Hepatocyte (in vitro differentiated cells): ENCODE measurements at regions not wholly inside any gene's neighbourhood (a gene's known extent, or its start where the extent isn't known, plus 50 kb on each side); places are given as distances from the start of the nearest gene placed in this dataset.
A peak's percentile ranks its signal among the peaks of the same experiment; 100 is the strongest.

Experiments
- DNase-seq: peaks from one replicate; pipeline ENCODE4 v3.0.0-alpha.2; 2016; ENCODE audit warnings: low spot score
- H2AFZ ChIP-seq: fragments of 200-600 bp; sonication (generic); 2 replicates; pipeline ENCODE4 v1.6.0; 2016; ENCODE audit warnings: antibody characterized with exemption, mild to moderate bottlenecking
- H3K27ac ChIP-seq: fragments of 200-600 bp; sonication (generic); 2 replicates; pipeline ENCODE4 v1.5.1; 2016; ENCODE audit warnings: mild to moderate bottlenecking
- H3K27me3 ChIP-seq: fragments of 200-600 bp; sonication (generic); 2 replicates; pipeline ENCODE4 v1.6.1; 2016
- H3K36me3 ChIP-seq: fragments of 200-600 bp; sonication (generic); replicated peaks from 2 replicates; pipeline ENCODE4 v1.5.1; 2016; ENCODE audit warnings: low read depth; ENCODE audit not compliant: insufficient read depth
- H3K4me1 ChIP-seq: fragments of 200-600 bp; sonication (generic); 2 replicates; pipeline ENCODE4 v1.5.1; 2016; ENCODE audit warnings: mild to moderate bottlenecking, moderate library complexity; ENCODE audit not compliant: insufficient read depth
- H3K4me2 ChIP-seq: fragments of 200-600 bp; sonication (generic); 2 replicates; pipeline ENCODE4 v1.6.0; 2016
- H3K4me3 ChIP-seq: fragments of 200-600 bp; sonication (generic); 2 replicates; pipeline ENCODE4 v1.5.1; 2016; ENCODE audit warnings: mild to moderate bottlenecking
- H3K79me2 ChIP-seq: fragments of 200-600 bp; sonication (generic); 2 replicates; pipeline ENCODE4 v1.6.0; 2017; ENCODE audit warnings: mild to moderate bottlenecking
- H3K9me2 ChIP-seq: fragments of 200-600 bp; sonication (generic); replicated peaks from 2 replicates; pipeline ENCODE4 v1.6.0; 2017; ENCODE audit warnings: mild to moderate bottlenecking; ENCODE audit not compliant: insufficient read depth
- H3K9me3 ChIP-seq: fragments of 200-600 bp; sonication (generic); 2 replicates; pipeline ENCODE4 v1.5.1; 2016; ENCODE audit warnings: low read depth, mild to moderate bottlenecking
- H4K20me1 ChIP-seq: fragments of 200-600 bp; sonication (generic); 2 replicates; pipeline ENCODE4 v1.6.0; 2016; ENCODE audit warnings: mild to moderate bottlenecking; ENCODE audit not compliant: insufficient read depth, poor library complexity, severe bottlenecking
- EZH2 ChIP-seq: fragments of 200-600 bp; sonication (generic); IDR thresholded peaks from 2 replicates; pipeline ENCODE4 v1.6.1; 2016; ENCODE audit warnings: antibody characterized with exemption, mild to moderate bottlenecking, borderline replicate concordance
- EZH2phosphoT487 ChIP-seq: fragments of 200-600 bp; sonication (generic); IDR thresholded peaks from one replicate; pipeline ENCODE4 v1.6.1; 2018; ENCODE audit warnings: antibody characterized with exemption, mild to moderate bottlenecking, low read depth, moderate library complexity; ENCODE audit not compliant: unreplicated experiment, severe bottlenecking
- WGBS: methylation state at CpG from one replicate; pipeline ENCODE4 v1.1.6; 2016; ENCODE audit warnings: low lambda C conversion rate; ENCODE audit errors: missing lambda C conversion rate; 5-methylcytosine and 5-hydroxymethylcytosine counted together
- TF ChIP-seq, protein P1 (sequence below): fragments of 200-600 bp; sonication (generic); IDR thresholded peaks from 2 replicates; pipeline ENCODE4 v1.5.1; 2016; ENCODE audit warnings: antibody characterized with exemption, mild to moderate bottlenecking; ENCODE audit not compliant: poor library complexity

DNA sequence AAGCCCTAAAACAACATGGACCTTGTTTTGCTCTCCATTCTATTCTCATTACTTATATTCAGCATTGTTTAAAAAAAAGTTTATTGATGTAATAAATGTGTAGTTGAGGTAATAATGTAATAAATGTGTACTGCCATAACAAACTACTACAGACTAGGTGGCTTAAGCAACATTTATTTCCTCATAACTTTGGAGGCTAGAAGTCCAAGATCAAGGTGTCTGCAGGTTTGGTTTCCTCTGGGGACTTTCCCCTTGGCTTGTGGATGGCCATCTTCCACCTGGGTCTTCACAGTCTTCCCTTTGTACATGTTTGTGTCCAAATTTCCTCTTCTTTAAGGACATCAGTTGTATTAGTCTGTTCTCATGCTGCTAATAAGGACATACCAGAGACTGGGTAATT, 93.1 kb downstream of the LMO4 start:
- H3K4me3 ChIP-seq = no peak overlapping the region
- no peaks in the 10 kb centered on the region for H3K9me3 ChIP-seq
- no peak for DNase-seq
- H4K20me1 ChIP-seq = no peaks in the 10 kb centered on the region
- no peak overlapping the region for H3K27ac ChIP-seq
- no peak overlapping the region for H3K4me2 ChIP-seq
- no peaks in the 10 kb centered on the region for H3K27me3 ChIP-seq
- H3K36me3 ChIP-seq = no peaks in the 10 kb centered on the region
- TF ChIP-seq EZH2 = no peak
- TF ChIP-seq EZH2phosphoT487 = no peak
- TF ChIP-seq, protein P1, sequence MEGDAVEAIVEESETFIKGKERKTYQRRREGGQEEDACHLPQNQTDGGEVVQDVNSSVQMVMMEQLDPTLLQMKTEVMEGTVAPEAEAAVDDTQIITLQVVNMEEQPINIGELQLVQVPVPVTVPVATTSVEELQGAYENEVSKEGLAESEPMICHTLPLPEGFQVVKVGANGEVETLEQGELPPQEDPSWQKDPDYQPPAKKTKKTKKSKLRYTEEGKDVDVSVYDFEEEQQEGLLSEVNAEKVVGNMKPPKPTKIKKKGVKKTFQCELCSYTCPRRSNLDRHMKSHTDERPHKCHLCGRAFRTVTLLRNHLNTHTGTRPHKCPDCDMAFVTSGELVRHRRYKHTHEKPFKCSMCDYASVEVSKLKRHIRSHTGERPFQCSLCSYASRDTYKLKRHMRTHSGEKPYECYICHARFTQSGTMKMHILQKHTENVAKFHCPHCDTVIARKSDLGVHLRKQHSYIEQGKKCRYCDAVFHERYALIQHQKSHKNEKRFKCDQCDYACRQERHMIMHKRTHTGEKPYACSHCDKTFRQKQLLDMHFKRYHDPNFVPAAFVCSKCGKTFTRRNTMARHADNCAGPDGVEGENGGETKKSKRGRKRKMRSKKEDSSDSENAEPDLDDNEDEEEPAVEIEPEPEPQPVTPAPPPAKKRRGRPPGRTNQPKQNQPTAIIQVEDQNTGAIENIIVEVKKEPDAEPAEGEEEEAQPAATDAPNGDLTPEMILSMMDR = no peak
- no peaks in the 10 kb centered on the region for H3K4me1 ChIP-seq
- H2AFZ ChIP-seq = no peak overlapping the region
- H3K79me2 ChIP-seq = no peaks in the 10 kb centered on the region
- H3K9me2 ChIP-seq = no peaks in the 10 kb centered on the region

DNA sequence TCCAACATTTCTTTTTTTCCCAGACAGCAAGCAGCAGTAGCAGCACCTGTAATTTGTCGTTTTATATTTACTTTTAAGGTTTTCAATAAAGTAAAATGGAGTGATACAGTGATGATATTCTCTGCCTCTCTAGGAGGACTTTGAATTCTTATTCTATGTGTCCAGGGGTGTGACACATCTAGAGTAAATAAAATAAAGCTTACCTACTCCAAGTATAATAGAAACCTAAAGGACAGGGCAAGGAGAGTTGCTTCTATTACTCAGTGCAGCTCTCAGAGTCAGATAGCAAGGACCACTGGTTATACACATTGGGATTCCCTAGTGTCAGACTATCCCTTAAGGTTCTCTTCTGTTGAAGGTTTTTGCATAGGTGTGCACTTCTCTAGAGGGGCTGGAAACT, 95.9 kb downstream of the LMO4 start:
- H3K27me3 ChIP-seq = no peaks in the 10 kb centered on the region
- H3K4me3 ChIP-seq = no peak overlapping the region
- H3K27ac ChIP-seq = peak overlapping the region; percentile 24
- no peaks in the 10 kb centered on the region for H4K20me1 ChIP-seq
- no peak overlapping the region for H2AFZ ChIP-seq
- TF ChIP-seq EZH2 = no peak
- H3K4me1 ChIP-seq = no peaks in the 10 kb centered on the region
- H3K36me3 ChIP-seq = no peaks in the 10 kb centered on the region
- no peak overlapping the region for H3K4me2 ChIP-seq
- DNase-seq = peak; percentile 11
- no peaks in the 10 kb centered on the region for H3K79me2 ChIP-seq
- H3K9me2 ChIP-seq = no peaks in the 10 kb centered on the region
- 67% methylated on average over 1 of the region's 1 CpG for WGBS
- no peaks in the 10 kb centered on the region for H3K9me3 ChIP-seq

GRCh38 chr1:87426463-87427249, 98.0 kb downstream of the LMO4 start:
- no peak overlapping the region for H3K27ac ChIP-seq
- no peaks in the 10 kb centered on the region for H3K79me2 ChIP-seq
- WGBS = 76% methylated on average over 12 of the region's 12 CpGs
- H4K20me1 ChIP-seq = no peaks in the 10 kb centered on the region
- H3K9me3 ChIP-seq = no peaks in the 10 kb centered on the region
- H3K9me2 ChIP-seq = no peaks in the 10 kb centered on the region
- no peak overlapping the region for H2AFZ ChIP-seq
- TF ChIP-seq, protein P1 = no peak
- no peak for TF ChIP-seq EZH2phosphoT487
- no peak for DNase-seq
- H3K27me3 ChIP-seq = no peaks in the 10 kb centered on the region
- no peaks in the 10 kb centered on the region for H3K4me1 ChIP-seq
- no peak overlapping the region for H3K4me3 ChIP-seq
- H3K4me2 ChIP-seq = no peak overlapping the region
- no peaks in the 10 kb centered on the region for H3K36me3 ChIP-seq

DNA sequence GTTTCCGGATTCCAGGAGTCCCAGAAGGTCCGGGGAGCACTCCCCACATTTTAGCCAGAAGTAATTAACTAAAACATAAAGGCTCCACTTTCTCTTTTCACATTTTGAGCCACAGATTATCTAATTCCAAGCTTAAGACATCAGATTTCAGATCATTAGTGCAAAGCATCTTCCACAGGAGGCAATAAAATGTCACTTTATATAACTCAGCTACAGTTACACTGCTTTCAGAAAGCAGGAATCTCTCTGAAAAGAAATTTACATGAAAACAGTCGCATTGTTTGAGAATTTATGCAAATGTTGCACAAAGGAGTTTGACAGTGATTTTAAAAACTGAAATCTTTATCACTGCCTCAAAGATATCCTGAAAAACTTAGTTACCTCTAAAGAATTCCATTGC, 99.7 kb downstream of the LMO4 start:
- Histone ChIP-seq H3K4me3 (no peak overlapping the region), H4K20me1 (no peaks in the 10 kb centered on the region), H3K9me3 (no peaks in the 10 kb centered on the region), H3K4me1 (no peaks in the 10 kb centered on the region), H3K36me3 (no peaks in the 10 kb centered on the region), H3K4me2 (no peak overlapping the region), H2AFZ (no peak overlapping the region), H3K79me2 (no peaks in the 10 kb centered on the region), H3K9me2 (no peaks in the 10 kb centered on the region), H3K27ac (no peak overlapping the region), H3K27me3 (no peaks in the 10 kb centered on the region)
- TF ChIP-seq, protein P1 = no peak
- TF ChIP-seq EZH2 = no peak
- no peak for TF ChIP-seq EZH2phosphoT487
- DNase-seq = no peak
- WGBS = 63% methylated on average over 3 of the region's 3 CpGs
